ENCODE measurements at regions not wholly inside any gene's neighbourhood (a gene's known extent, or its start where the extent isn't known, plus 50 kb on each side); places are given as distances from the start of the nearest gene placed in this dataset.
"Not testable (repeated sequence)": the region's sequence is repeated elsewhere in the genome, so short reads cannot be mapped to it uniquely, and the experiment has no call there.

- peak; percentile 45 for DNase-seq
These were observed 864.3 kb upstream of the ATXN8OS start for GRCh38 chr13:69243366-69243765.

DNA sequence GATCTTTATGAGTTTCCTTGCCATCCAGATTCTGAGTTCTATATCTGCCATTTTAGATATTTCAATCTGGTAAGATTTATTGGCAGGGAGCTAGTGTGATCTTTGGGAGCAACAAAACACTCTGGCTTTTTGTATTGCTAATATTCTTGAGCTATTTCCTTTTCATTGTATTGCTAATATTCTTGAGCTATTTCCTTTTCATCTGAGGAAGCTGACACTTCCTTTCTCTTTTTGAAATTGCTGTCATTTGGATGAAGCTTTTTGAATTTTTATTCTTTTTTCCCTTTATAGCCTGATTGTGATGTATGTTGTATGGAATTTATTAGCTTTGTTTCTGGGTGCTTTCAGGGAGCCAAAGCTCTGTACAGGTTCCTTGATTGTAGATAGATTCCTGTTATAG, 873.5 kb upstream of the ATXN8OS start:
- DNase-seq = no peak

DNA sequence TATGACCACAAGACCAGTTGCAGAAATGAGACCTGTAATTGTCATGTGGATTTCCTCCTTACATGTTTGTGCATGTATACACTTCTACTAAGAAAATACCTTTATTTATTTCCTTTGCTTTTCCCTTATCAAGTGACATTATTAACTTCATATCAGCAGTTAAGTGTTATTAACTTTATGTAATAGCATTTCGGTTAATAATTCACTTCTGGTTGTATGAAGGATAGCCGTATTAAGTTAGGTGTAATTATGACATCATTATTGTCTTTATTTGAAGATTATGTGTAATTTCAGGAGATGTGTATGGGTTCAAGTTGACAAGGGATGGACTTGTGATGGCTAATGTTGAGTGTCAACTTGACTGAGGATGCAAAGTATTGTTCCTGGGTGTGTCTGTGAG, 881.2 kb upstream of the ATXN8OS start:
- no peak for DNase-seq

DNA sequence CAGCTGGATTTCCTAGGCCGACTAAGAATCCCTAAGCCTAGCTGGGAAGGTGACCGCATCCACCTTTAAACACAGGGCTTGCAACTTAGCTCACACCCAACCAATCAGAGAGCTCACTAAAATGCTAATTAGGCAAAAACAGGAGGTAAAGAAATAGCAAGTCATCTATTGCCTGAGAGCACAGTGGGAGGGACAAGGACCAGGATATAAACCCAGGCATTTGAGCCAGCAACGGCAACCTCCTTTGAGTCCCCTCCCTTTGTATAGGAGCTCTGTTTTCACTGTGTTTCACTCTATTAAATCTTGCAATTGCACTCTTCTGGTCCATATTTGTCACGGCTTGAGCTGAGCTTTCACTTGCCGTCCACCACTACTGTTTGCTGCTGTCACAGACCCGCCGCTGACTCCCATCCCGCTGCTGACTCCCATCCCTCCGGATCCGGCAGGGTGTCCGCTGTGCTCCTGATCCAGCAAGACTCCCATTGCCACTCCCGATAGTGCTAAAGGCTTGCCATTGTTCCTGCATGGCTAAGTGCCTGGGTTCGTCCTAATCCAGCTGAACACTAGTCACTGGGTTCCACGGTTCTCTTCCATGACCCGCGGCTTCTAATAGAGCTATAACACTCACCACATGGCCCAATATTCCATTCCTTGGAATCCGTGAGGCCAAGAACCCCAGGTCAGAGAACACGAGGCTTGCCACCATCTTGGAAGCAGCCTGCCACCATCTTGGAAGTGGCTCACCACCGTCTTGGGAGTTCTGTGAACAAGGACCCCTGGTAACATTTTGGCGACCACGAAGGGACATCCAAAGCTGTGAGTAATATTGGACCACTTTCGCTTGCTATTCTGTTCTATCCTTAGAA, 885.8 kb upstream of the ATXN8OS start:
- DNase-seq = not testable (repeated sequence)

GRCh38 chr13:69213396-69213795, 894.2 kb upstream of the ATXN8OS start:
- DNase-seq = no peak

- DNase-seq = no peak
These were observed 903.0 kb upstream of the ATXN8OS start for GRCh38 chr13:69204620-69205019.

GRCh38 chr13:69202996-69203395, 904.6 kb upstream of the ATXN8OS start:
- no peak for DNase-seq

GRCh38 chr13:69199664-69200063, 908.0 kb upstream of the ATXN8OS start:
- DNase-seq = no peak

DNA sequence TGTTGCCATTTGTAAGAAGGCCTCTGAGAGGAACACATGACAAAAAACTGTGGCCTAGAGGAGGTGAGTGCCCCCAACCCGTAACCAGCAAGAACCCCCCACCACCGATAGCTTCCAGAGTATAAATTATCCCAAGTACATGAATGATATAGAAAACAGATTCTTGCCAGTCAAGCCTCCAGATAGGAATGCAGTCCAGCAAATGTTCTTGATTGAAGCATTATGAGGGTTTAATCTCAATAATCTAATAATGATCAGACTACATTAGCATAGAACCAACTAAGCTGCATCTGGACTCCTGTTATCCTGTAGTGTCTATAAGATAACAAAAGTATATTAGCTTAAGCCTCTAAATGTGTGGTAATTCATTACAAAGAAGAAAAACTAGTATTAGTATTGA, 908.9 kb upstream of the ATXN8OS start:
- no peak for DNase-seq

- DNase-seq = no peak
These were observed 913.5 kb upstream of the ATXN8OS start for GRCh38 chr13:69194130-69194529.

DNA sequence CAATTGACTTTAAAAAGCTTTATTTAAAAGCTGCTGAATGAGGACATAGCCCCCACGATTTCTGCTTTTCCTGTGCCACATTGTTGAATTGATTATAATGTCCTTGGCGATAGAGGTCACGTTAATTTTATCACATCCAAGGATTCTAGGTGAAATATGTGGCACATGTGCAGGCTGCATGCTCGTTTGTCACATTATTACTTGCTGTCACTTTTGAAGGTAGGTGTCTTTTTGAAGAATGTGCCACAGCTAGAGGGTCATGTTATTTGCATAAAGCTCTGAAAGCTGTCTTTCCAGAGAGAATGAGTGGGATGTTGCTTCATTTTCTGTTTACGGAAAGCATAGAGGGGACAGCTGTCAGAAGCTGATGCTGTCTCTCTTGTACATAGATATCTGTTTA, 927.6 kb upstream of the ATXN8OS start:
- DNase-seq = no peak

- DNase-seq = no peak
These were observed 929.6 kb upstream of the ATXN8OS start for GRCh38 chr13:69178000-69178399.

GRCh38 chr13:69168436-69168835, 939.2 kb upstream of the ATXN8OS start:
- no peak for DNase-seq

DNA sequence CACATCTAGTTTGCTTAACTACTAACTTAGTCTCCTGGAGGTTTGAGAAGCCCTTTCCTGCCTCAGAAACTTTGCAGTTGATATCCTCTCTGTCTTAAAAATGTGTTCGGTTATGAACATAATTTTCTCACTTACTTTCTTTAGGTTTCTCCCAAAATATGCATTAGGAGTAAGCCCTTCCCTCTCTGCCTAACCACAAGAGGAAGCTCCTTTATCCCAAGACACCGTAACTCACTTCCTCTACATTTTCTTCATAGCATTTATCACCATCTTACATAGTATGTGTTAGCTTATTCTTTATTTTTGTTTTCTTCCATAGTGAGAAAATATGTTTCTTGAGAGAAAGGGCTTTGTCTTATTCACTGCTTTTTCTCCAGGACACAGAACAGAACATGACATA, 952.5 kb upstream of the ATXN8OS start:
- peak; percentile 36 for DNase-seq

DNA sequence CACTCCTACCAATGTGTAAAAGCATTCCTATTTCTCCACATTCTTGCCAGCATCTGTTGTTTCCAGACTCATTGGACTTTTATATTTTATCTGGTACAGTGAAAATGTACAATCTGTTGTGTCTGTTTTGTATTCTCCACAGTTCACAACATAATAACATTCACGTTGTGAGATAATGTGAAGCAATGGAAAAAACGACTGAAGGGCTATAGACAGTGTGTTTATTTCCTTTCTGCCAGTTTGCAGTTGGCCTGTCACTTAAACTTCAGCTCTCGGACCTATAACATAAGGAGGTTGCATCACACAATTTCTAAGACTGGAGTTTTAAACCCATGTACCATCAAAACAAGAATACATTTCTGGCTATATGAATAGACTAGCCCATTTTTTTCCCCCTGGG, 965.5 kb upstream of the ATXN8OS start:
- DNase-seq = no peak

GRCh38 chr13:69124996-69125395, 982.6 kb upstream of the ATXN8OS start:
- peak; percentile 7 for DNase-seq

DNA sequence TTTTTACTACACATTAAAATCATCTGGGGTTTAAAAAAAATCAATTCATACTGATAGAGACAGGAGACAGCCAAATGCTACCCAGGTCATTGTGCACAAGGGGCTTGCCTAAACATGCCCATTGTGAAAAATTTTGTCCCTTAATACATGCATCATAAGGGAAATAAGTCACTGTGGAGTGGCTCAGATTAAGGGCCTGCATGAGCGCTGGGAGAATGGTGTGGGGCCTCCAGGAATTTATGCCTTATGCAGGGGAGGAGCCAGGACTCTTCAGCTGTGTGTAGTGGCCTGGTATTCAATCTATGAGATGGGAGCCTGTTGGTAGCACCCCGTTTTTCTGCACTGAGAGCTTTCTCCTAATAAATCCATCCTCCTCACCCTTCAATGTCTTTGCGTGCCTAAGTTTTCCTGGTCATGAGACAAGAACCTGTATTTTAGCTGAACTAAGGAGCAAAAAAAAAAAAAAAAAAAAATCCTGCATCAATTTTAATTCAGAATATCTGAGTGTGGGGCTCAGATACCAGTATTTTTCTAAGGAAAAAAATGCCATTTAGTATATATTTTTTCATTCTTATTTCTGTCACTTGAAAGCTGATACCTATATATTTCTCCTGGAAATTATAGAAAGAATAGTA, 997.6 kb upstream of the ATXN8OS start:
- DNase-seq = peak; percentile 19

GRCh38 chr13:69108486-69108885, 999.1 kb upstream of the ATXN8OS start:
- DNase-seq = peak; percentile 59

DNA sequence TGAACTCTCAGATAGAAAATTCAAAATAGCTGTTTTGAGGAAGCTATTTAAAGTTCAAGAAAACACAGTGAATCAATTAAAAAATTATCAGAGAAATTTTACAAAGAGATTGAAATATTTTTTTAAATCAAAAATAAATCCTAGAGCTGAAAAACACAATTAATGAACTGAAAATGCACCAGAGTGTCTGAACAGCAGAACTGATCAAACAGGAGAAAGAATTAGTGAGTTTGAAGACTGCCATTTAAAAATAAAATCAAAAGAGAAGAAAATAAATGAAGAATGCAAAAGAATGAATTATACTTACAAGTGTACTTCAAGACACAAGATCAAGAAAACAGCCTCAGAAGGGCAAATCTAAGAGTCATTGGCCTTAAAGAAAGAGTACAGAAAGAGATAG, 1000.2 kb upstream of the ATXN8OS start:
- DNase-seq = no peak

DNA sequence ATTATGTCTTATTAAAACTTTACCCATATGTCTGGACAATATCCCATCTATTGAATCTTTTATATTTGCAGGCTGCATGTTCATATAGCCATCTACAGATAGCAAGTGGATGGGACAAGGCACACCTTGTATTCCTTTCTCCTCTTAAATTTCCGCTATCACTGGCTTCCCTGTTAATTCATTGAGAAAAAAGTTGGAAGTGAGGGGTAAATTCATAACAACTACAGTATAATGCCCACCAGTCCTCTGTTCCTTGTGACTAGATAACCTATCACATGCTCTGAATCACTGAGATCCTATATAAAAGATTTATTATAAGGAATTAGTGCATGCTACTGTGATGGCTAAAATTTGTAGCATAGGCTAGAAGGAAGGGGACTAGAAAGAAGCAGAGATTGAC, 1005.8 kb upstream of the ATXN8OS start:
- no peak for DNase-seq

- DNase-seq = no peak
These were observed 1013.1 kb upstream of the ATXN8OS start for GRCh38 chr13:69094485-69094884.

DNA sequence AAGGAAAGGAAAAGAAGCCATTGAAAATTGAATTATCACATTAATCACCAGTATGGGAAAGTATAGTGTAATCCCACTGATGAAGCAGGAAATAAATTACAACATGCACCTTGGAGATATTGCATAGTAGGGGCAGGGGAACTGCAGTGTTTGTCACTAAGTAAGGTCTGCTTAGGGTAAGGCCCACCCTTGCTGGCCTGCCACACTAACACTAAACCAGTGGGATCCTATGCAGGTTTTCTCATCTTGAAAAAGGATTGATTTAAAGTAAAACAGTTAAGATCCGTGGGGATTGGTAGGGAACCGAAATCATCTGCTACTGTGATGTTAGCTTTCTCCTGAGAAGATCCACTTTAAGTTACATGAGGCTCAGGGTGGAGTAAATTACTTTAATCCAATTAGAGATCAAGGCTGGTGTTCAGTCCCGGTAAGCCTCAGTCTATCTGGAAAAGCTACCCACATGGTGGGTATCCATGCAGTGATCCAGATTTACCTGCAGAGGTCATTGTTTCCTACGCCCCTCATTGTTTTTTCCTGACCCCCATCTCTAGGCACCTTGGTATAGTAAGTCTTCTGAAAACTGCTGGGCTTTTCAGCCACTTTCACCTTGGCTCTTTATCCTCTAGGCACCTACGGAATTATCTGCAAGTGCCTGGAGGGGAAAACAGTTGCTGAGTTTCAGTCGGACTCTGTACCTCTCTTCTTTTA, 1014.9 kb upstream of the ATXN8OS start:
- DNase-seq = no peak

GRCh38 chr13:69077267-69077666, 1030.4 kb upstream of the ATXN8OS start:
- no peak for DNase-seq

GRCh38 chr13:69069554-69070133, 1038.0 kb upstream of the ATXN8OS start:
- DNase-seq = no peak

Measured in OCI-M1 (cell line).